ENCODE measurements at regions not wholly inside any gene's neighbourhood (a gene's known extent, or its start where the extent isn't known, plus 50 kb on each side); places are given as distances from the start of the nearest gene placed in this dataset.

DNA sequence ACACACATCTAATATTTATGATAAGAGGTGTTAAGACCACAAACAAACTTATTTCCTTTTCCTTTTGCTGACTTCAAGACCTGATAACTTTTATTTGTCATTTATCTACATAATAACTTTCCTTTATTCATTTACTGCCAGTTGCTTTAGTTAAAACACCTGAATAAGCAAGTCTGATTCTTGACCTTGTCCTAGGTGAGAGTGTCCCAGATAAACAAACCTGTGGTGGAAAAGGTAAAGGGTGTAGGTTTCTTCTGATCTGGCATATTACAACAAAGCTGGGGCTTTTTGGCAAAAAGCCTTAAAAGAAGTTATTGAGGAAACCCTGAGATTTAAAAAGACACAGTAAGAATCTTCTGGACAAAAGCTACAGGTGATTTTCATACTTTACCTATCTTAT is 191.5 kb downstream of the ZBBX start:
- no peak for DNase-seq

- no peak for DNase-seq
These were observed 192.9 kb downstream of the ZBBX start for GRCh38 chr3:167187221-167187620.

DNA sequence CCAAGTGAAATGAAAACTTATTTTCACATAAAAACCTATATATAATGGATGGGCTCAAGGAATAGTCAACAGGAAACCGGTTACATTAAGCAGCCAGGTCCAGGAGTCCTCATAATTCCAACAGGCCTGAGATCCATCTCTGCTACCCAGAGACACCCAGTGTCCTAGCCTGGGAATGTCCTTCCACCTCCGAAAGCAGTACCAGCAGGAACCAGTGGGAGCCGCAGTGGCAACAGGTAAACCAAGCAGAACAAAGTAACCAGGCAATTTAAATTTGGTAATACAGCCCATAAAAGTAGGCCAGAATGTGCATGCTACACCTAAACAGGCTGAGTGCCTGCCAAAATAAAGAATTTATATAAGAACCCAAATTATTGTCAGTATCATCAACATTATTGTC is 195.6 kb downstream of the ZBBX start:
- no peak for DNase-seq

- no peak for DNase-seq
These were observed 207.7 kb downstream of the ZBBX start for GRCh38 chr3:167172377-167172776.

DNA sequence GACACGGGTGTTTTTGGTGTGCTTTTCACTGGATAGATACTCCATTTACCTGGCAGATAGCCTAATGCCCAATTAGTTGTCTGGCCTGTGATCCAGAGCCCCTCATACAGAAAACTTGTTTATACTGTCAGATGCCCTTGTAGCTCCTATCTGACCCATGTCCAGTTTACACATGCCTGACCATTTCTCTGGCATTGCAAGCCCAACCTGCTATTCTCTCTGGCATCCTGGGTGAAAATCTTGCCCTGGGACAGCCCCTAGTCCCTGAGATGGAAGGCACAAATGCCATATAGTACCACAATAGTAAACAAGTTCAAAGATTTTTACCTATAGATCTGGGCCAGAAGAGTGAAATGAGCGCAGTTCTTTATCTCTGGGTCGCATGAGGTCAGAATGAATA is 212.6 kb downstream of the ZBBX start:
- no peak for DNase-seq

GRCh38 chr3:167166594-167167253 is 213.4 kb downstream of the ZBBX start:
- DNase-seq: peak; percentile 20

DNA sequence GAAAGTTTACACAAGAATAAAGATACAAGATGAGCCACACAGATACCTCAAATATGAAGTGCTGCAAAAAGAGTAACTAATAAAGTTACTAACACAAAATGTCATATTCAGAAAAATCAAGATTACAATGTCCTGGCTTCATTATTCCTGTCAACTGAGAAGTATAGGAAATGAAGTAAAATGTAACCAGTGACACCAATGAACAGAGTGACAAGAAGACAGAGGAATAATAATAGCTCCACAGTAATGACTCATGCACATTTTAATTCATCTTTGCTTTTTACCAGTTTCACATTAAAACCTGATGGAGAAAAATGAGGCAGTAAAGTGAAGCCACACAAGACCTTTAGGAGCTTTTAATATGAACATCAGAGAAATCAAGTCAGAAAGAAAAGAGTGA is 214.1 kb downstream of the ZBBX start:
- DNase-seq: no peak

GRCh38 chr3:167163580-167163979 is 216.5 kb downstream of the ZBBX start:
- no peak for DNase-seq

GRCh38 chr3:167162083-167162482 is 218.0 kb downstream of the ZBBX start:
- no peak for DNase-seq

DNA sequence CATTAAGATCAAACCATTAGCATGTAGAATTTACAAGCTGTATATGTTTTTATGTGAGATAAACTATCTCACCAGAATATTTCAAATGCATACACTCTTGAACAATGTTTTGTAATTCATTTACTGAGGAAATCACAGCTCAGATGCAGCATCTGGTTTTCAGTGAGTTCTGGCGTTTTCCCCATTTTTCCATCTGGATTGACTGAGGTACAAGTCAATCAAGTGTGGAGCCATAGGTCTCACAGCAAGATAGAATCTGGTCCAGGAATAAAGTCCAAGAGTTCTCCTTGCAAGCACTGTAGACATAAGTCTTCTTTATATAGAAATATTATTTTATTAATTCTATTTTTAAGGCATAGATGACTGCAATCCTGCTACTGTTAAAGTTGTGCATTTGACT is 219.3 kb downstream of the ZBBX start:
- no peak for DNase-seq

DNA sequence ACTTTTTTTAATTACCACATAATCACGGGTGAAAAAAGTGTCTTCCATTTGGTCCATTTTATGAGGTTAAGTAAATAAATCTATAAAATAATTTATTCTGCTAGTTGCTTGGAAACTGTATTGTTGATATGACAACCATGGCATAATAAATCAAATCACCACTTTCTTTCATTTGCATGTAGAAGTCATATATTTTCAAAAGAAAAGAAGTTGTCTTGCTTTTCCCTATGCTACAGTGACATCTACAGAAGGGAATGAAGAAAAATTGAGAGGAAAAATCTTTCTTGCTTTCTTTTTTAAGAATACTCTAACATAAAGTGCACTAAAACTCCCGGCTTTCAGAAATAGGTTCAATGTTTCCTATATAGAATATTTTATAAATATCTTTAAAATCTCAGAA is 228.5 kb downstream of the ZBBX start:
- peak; percentile 24 for DNase-seq

GRCh38 chr3:167148136-167148535 is 232.0 kb downstream of the ZBBX start:
- no peak for DNase-seq

GRCh38 chr3:167146911-167147310 is 233.2 kb downstream of the ZBBX start:
- DNase-seq: no peak

- no peak for DNase-seq
These were observed 254.3 kb downstream of the ZBBX start for GRCh38 chr3:167125612-167126407.

DNA sequence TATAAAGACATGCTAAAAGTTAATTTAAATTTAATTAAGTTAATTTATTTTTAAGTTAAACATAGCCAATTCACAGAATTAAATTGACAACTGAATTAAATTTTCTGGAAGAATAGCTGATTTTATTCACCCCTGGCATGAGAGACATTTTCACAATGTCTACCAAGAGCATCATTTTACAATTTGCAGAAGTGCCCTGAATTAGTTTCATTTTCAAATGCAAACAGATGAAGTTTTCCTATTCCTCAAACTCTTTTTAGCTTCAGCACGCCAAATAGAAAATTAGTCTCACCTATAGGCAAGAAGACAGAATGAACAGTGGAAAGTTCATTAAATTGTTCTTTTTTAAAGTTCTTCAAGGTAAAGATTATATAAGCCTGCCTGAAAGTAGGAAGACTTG is 259.3 kb downstream of the ZBBX start:
- DNase-seq: no peak

- no peak for DNase-seq
These were observed 263.8 kb downstream of the ZBBX start for GRCh38 chr3:167116120-167116922.

- DNase-seq: no peak
These were observed 264.7 kb downstream of the ZBBX start for GRCh38 chr3:167115331-167115934.

DNA sequence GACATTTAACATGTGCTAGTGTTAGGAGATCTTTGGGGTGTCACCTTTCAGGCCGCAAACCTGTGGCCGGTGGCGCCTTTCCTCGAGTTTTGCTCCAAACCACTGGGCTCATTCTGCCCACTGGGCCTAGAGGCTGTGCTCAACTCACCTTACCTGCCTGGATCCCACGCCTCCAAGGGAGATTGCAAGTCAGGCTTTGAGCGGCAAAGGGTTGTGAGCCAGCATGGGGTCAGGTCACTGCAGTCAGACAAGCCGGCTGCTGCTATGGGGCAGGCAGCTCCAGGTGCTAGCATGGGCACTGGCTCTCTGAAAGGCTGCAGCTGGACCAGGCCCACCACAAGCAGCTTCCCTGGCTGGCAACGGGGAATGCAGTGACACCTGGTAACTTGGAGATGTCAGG is 265.5 kb downstream of the ZBBX start:
- no peak for DNase-seq

GRCh38 chr3:167113035-167113830 is 266.9 kb downstream of the ZBBX start:
- no peak for DNase-seq

GRCh38 chr3:167110901-167111300 is 269.2 kb downstream of the ZBBX start:
- peak; percentile 45 for DNase-seq

DNA sequence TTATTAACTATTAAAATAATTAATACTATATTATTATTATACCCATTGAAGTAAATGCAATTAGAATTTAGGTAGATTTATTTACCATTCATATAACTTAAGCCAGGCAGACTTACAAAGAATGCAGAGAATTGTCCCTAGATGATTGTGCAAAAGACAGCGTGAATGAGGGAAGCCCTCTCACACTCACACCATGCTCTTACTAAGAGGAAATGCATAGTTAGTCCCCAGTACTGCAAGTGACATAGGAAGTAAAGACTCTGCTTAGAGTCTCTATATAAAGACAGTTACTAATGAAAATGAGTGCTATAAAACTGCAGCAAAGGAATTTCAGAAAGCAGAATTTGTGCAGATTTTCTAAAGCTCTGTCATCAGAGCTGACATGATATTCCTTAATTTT is 270.4 kb downstream of the ZBBX start:
- DNase-seq: no peak

GRCh38 chr3:167106456-167106855 is 273.6 kb downstream of the ZBBX start:
- DNase-seq: no peak

- DNase-seq: no peak
These were observed 278.0 kb downstream of the ZBBX start for GRCh38 chr3:167102071-167102470.

Measured in COR-L47 (cell line).